K562 (cell line): ENCODE measurements at regions not wholly inside any gene's neighbourhood (a gene's known extent, or its start where the extent isn't known, plus 50 kb on each side); places are given as distances from the start of the nearest gene placed in this dataset.

Experiments used
- BRD9 ChIP-seq: fragments of 450-650 bp; IDR thresholded peaks from 2 replicates; pipeline ENCODE4 v1.6.1; 2018; ENCODE audit warnings: low read depth; ENCODE audit not compliant: partially characterized antibody
- CTBP1 ChIP-seq: fragments of 450-650 bp; IDR thresholded peaks from 2 replicates; pipeline ENCODE4 v1.6.1; 2016; ENCODE audit warnings: borderline replicate concordance
- FOSL1 ChIP-seq: fragments of 200-800 bp; sonication (Bioruptor generic); conservative IDR thresholded peaks from 2 replicates; pipeline ENCODE4 v1.6.1; 2016; ENCODE audit warnings: missing genetic modification characterization, missing compliant biosample characterization
- POLR2H ChIP-seq: IDR thresholded peaks from 2 replicates; pipeline ENCODE4 v1.6.1; 2016; ENCODE audit warnings: missing genetic modification characterization, low read depth, mild to moderate bottlenecking, control low read depth, missing compliant biosample characterization, moderate library complexity
- SMC3 ChIP-seq: conservative IDR thresholded peaks from 2 replicates; pipeline ENCODE4 v1.6.1; 2011; ENCODE audit warnings: low read depth, low read length, improper control_type of control experiment; ENCODE audit not compliant: insufficient read depth

- TF ChIP-seq FOSL1 (tag) = peak; percentile 82
- TF ChIP-seq POLR2H = peak; percentile 75; the same call in 1 of the 2 replicates
- TF ChIP-seq BRD9 = peak; percentile 48
- peak; percentile 88 for TF ChIP-seq CTBP1
- TF ChIP-seq SMC3 = no peak
These were observed 588.5 kb downstream of the MTRR start for GRCh38 chr5:8457187-8458037.
